Gastrocnemius medialis (tissue), 4 donors: ENCODE measurements at regions not wholly inside any gene's neighbourhood (a gene's known extent, or its start where the extent isn't known, plus 50 kb on each side); places are given as distances from the start of the nearest gene placed in this dataset.

ENCODE experiments used
- POLR2A ChIP-seq, 2 donors: fragments of 450-650 bp; IDR thresholded peaks; one replicate each; pipeline ENCODE4 v1.6.1; 2017; ENCODE audit warnings: antibody characterized with exemption in 2 of 2, mild to moderate bottlenecking in 2 of 2, moderate library complexity in 2 of 2
- TF ChIP-seq, protein P1 (sequence below), 5 experiments: fragments of 450-650 bp in 3 of 5; fragments of 200-600 bp in 2 of 5; sonication (generic) in 2 of 5; IDR thresholded peaks in 4 of 5; conservative IDR thresholded peaks in 1 of 5; 1 replicate in 4 of 5; 2 replicates in 1 of 5; pipeline ENCODE4 v1.5.1; 2016 to 2019; ENCODE audit warnings: antibody characterized with exemption in 5 of 5, mild to moderate bottlenecking in 3 of 5, moderate library complexity in 3 of 5

DNA sequence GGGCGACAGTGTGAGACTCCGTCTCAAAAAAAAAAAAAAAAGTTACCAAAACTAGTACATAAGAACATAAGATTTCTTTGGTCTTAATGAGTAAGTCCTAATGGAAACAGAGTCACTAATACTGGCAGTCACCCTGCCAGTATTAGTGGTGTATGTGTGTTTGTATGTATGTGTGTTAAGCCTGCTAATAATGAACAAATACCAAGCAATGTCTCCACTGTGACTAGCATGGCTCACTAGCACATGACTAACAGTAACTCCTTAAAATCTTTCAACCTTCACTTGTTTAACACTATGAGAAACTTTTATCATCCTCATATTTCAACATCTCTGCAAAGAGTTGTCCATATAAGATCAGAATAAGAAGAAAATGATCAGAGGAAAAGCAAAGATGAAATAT is 231.0 kb upstream of the ATP11B start:
- TF ChIP-seq, protein P1, sequence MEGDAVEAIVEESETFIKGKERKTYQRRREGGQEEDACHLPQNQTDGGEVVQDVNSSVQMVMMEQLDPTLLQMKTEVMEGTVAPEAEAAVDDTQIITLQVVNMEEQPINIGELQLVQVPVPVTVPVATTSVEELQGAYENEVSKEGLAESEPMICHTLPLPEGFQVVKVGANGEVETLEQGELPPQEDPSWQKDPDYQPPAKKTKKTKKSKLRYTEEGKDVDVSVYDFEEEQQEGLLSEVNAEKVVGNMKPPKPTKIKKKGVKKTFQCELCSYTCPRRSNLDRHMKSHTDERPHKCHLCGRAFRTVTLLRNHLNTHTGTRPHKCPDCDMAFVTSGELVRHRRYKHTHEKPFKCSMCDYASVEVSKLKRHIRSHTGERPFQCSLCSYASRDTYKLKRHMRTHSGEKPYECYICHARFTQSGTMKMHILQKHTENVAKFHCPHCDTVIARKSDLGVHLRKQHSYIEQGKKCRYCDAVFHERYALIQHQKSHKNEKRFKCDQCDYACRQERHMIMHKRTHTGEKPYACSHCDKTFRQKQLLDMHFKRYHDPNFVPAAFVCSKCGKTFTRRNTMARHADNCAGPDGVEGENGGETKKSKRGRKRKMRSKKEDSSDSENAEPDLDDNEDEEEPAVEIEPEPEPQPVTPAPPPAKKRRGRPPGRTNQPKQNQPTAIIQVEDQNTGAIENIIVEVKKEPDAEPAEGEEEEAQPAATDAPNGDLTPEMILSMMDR (IDR thresholded peaks at IDR 0.05 in 4 of 5, conservative IDR thresholded peaks at IDR 0.05 in 1 of 5): no peak
- TF ChIP-seq POLR2A (IDR thresholded peaks at IDR 0.05): no peak
